Fibroblast of the aortic adventitia (primary cell): ENCODE measurements at regions not wholly inside any gene's neighbourhood (a gene's known extent, or its start where the extent isn't known, plus 50 kb on each side); places are given as distances from the start of the nearest gene placed in this dataset. TPM values are rescaled to one million over a fixed set of nuclear protein-coding genes. Genes with fewer than 3 reads are reported as not detected.
A peak's percentile ranks its signal among the peaks of the same experiment; 100 is the strongest.

Experiments
- DNase-seq: peaks from one replicate; pipeline ENCODE4 v3.0.0-alpha.2; 2010; ENCODE audit warnings: low read depth
- H3K4me3 ChIP-seq: 2 replicates; pipeline ENCODE4 v1.5.1; 2011; ENCODE audit warnings: low read depth, mild to moderate bottlenecking, control low read depth, low read length, moderate library complexity
- CTCF ChIP-seq: IDR thresholded peaks from 2 replicates; pipeline ENCODE4 v1.5.1; 2011; ENCODE audit warnings: mild to moderate bottlenecking, low read length, control low read depth, inconsistent platforms; ENCODE audit not compliant: insufficient read depth
- small RNA-seq: library from RNA; depleted of rRNA; stranded (forward); fragments of <200 nt; gene quantifications from one replicate; pipeline ENCODE3, GENCODE V24; 2012

- no peak overlapping the region for H3K4me3 ChIP-seq
- no peak for TF ChIP-seq CTCF
- no peak for DNase-seq
Measured at GRCh38 chr11:103844327-103845215, 191.9 kb upstream of the DDI1 start.

- peak; percentile 57 for DNase-seq
- no peak overlapping the region for H3K4me3 ChIP-seq
- no peak for TF ChIP-seq CTCF
Measured at GRCh38 chr11:103845331-103845730, 191.1 kb upstream of the DDI1 start.

- H3K4me3 ChIP-seq, result no peak overlapping the region
- DNase-seq, result no peak
- TF ChIP-seq CTCF, result no peak
Measured at GRCh38 chr11:103848686-103849085, 187.8 kb upstream of the DDI1 start.

- H3K4me3 ChIP-seq, result no peak overlapping the region
- DNase-seq, result peak; percentile 18
- no peak for TF ChIP-seq CTCF
Measured at GRCh38 chr11:103849366-103849765, 187.1 kb upstream of the DDI1 start.

GRCh38 chr11:103850419-103851165, 185.8 kb upstream of the DDI1 start:
- H3K4me3 ChIP-seq, result no peak overlapping the region
- no peak for TF ChIP-seq CTCF
- DNase-seq, result no peak

- no peak overlapping the region for H3K4me3 ChIP-seq
- peak; percentile 92 for DNase-seq
- TF ChIP-seq CTCF, result no peak
Measured at GRCh38 chr11:103851166-103851651, 185.2 kb upstream of the DDI1 start.

Small RNA genes in the stretch of these regions (small RNA-seq; reads per million reads assigned to genes)
- gene MIR4693, result not detected
